GM19468 (cell line): ENCODE measurements at regions not wholly inside any gene's neighbourhood (a gene's known extent, or its start where the extent isn't known, plus 50 kb on each side); places are given as distances from the start of the nearest gene placed in this dataset.
A peak's percentile ranks its signal among the peaks of the same experiment; 100 is the strongest.

Experiments
- ATAC-seq: cut with Tn5 transposase; IDR thresholded peaks from one replicate; pipeline ENCODE4 v1.9.1; 2021; ENCODE audit warnings: mild to moderate bottlenecking, moderate library complexity, moderate number of reproducible peaks; ENCODE audit not compliant: unreplicated experiment; ENCODE audit errors: extremely low read depth

- ATAC-seq = no peak
These were observed 99.2 kb upstream of the RAPGEF2 start for GRCh38 chr4:159003420-159004253.

DNA sequence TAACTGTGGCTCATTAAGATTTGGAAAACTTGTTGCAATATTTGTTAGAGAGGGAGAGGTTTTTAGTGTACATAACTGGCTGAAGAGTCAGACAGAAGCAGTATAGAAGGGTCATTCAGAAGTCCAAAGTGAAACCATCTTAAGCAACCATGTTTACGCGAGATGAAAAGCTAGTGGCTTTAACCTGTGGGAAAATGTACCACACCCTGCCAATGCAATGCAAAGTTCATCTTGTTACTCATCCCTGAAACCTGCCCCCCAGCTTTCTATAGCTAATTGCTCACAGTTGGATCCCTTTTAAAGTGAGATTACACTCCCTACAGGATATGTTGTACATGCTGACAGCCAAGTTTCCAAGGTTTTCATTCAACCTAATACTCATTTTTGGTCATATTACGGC lies 96.7 kb upstream of the RAPGEF2 start:
- no peak for ATAC-seq

DNA sequence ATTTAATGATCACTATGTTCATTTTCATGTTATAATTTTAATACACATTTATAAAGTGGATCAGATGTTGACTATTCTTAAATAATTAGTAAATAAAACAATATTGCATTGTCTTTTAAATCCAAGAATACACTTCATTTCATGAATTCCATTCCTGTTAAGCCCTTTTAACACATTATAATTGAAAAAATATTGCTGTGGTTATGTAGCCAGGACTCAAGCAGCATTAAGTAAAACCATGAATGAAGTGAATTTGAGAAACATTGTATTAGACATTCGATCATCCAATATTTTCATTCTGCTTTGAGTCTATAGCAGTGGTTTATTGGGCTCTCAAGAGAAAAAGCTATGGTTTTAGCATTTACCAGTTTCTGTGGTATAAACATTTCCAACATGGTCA lies 94.2 kb upstream of the RAPGEF2 start:
- no peak for ATAC-seq

- no peak for ATAC-seq
These were observed 93.4 kb upstream of the RAPGEF2 start for GRCh38 chr4:159009521-159009920.

- ATAC-seq = no peak
These were observed 92.8 kb upstream of the RAPGEF2 start for GRCh38 chr4:159010100-159010499.

DNA sequence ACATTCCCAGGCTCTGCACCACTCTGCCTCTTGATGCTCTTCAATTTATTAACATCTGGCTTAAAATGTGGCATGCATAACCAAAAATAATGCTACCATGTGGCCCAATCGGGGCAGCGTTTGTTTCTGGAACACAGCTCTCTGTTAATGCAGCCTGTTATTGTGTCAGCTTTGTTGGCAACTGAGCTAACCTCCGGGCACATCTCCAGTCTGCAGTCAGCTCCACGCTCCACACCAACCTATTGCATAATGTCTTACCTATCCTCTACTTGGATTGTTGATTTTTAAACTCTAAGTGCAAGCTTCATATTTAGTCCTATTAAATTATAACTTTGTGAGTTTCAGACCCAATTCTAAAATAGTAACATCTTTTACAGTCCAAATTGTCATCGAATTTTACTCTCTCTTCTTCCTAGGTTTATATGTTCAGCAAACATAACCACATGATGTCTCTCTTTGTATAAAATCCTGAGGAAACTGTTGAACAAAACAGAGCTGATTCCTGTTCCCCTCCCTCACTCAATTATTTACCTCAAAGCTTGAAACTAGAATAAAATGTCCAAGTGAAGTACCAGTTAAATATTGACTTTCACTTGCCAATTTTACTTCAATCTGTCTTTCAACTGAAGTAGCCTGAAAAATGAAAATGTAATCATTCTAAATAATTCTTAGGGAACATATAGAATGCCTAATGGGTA lies 92.2 kb upstream of the RAPGEF2 start:
- ATAC-seq = peak; percentile 23

DNA sequence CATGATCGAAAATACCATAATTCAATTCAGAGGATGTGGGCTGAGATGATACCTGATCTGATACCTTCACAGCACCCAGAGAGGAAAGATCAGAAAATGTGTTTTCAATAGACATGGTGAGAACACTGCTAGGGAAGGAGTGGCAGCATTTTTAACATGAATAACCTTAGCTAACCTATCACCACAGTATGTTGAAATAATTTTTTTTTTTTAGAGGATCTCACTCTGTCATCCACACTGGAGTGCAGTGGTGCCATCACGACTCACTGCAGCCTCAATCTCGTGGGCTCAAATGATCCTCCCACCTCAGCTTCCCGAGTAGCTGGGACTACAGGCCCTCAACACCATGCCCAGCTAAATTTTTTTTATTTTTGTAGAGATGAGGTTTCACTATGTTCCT lies 90.5 kb upstream of the RAPGEF2 start:
- ATAC-seq = no peak

- ATAC-seq = no peak
These were observed 89.2 kb upstream of the RAPGEF2 start for GRCh38 chr4:159013692-159014091.

GRCh38 chr4:159014859-159015258 lies 88.0 kb upstream of the RAPGEF2 start:
- no peak for ATAC-seq

GRCh38 chr4:159015841-159016240 lies 87.0 kb upstream of the RAPGEF2 start:
- no peak for ATAC-seq

DNA sequence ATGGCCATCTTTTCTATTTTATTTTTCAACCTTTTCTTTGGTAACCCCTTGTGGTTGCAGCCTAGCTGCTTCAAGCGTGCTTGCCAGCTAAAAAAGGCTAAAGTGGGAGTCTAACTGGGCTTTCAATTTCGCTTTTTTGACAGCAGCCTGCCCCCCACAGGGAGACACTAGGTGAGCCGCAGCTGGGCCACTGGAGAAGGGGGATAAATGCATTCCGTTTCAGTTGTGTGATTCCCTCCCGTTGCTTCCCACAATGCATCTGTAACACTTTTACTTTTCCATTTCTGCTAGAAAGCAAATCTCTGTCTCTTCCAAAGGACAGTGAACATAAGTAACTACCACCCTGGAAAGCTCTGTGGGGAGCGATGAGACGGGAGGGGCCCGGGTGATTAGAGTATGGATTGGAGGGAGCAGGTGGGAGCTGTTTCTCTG lies 86.3 kb upstream of the RAPGEF2 start:
- ATAC-seq = peak; percentile 36

DNA sequence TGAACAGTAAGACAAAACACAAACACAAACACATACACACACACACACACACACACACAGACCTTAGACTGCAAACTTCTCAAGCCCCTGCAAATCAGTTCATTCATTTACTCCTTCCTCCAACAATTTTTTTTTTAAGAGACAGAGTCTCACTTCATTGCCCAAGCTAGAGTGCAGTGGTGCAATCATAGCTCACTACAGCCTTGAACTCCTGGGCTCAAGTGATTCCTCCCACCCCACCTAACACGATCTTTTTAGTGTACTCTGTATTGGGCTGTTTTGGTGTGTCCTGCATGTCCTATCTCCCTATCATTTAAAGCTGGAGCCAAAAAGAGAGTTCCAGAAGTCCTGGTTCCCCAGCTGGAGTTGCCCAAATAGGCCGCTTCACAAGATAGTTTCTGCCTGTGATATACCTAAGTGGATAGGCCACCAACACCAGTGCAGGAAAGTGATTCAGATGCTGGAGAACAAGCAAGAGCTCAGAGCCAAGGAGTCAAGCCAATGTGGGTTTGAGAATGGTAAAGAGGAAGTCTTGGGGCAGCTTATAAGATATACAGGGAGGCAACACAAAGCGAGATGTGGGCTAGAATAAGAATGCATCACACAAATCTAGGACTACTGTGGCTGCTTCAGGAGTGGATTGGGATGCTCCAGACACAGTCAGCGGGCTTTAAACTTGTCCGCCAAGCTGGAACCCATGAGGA lies 85.4 kb upstream of the RAPGEF2 start:
- no peak for ATAC-seq

DNA sequence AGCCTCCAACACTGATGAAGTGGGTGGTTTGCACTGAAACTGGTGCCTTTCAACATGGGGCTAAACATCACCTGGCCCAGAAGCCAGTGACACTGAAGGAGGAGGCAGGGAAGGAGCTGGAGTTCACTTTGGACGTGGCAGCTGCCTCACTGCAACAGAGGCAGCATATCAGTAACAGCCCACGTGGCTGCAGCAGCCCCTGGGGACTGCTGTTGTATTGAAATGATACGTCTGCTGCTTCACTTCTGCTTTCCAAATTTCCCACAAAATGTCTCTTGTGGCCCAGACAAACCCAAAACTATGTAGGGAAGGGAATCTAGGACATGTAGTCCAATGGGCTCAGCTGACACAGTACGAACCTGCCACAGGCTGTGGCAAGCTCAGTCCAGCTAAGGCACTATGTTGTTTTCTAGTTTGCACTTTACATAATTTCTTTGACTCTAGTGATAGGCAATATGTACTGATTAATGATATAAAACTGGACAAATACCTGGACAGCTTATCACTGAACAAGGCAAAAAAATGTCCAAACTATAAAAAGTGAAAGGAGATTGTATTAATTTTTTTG lies 84.7 kb upstream of the RAPGEF2 start:
- peak; percentile 90 for ATAC-seq

GRCh38 chr4:159019356-159019755 lies 83.5 kb upstream of the RAPGEF2 start:
- ATAC-seq = no peak

GRCh38 chr4:159021597-159022385 lies 81.1 kb upstream of the RAPGEF2 start:
- ATAC-seq = no peak

- no peak for ATAC-seq
These were observed 79.1 kb upstream of the RAPGEF2 start for GRCh38 chr4:159023741-159024140.

DNA sequence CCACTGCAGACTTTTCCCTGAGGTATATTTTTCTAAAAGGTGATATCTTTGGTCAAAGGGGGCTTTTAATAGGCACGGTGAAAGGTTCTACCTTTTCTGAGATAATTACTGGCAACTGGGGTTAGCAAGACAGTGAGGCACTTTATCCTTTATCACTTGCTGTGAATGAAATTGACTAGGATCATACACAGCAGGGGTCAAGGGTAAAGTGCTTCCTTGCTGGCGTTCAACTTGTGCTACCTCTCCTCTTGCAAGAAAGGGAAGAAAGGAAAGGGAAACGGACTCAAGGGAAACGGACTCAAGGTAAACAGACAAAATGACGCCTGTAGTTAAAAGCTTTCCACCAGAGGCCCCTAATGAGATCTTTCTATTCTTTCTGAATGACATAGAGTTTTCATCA lies 78.6 kb upstream of the RAPGEF2 start:
- ATAC-seq = no peak

GRCh38 chr4:159024828-159025227 lies 78.1 kb upstream of the RAPGEF2 start:
- ATAC-seq = no peak

DNA sequence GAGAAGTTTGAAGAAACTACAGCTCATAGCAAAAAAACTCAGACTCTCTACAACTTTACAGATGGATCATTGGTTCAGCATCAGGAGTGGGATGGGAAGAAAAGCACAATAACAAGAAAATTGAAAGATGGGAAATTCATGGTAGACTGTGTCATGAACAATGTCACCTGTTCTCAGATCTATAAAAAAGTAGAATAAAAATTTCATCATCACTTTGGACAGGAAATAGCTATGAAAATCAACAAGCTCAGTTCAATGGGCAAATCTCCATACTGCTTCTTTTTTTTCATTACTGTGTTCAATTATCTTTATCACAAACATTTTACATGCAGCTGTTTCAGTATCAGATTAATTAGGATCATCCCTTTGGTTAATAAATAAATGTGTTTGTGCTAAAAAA lies 76.5 kb upstream of the RAPGEF2 start:
- no peak for ATAC-seq

GRCh38 chr4:159027535-159027934 lies 75.3 kb upstream of the RAPGEF2 start:
- peak; percentile 22 for ATAC-seq
